CD4-positive, alpha-beta T cell treated with Interleukin-17A for 4 hours (primary cell): ENCODE measurements at regions not wholly inside any gene's neighbourhood (a gene's known extent, or its start where the extent isn't known, plus 50 kb on each side); places are given as distances from the start of the nearest gene placed in this dataset.
"Not testable (repeated sequence)": the region's sequence is repeated elsewhere in the genome, so short reads cannot be mapped to it uniquely, and the experiment has no call there.

ENCODE experiments used
- DNase-seq: peaks from one replicate; pipeline ENCODE4 v3.0.0-alpha.2; 2020; ENCODE audit warnings: mixed read lengths

- no peak for DNase-seq
Measured at GRCh38 chr9:28363151-28363562, 789.9 kb upstream of the C9orf72 start.

GRCh38 chr9:28365020-28365640 is 791.8 kb upstream of the C9orf72 start:
- DNase-seq = no peak

- no peak for DNase-seq
Measured at GRCh38 chr9:28365728-28366127, 792.4 kb upstream of the C9orf72 start.

- DNase-seq = no peak
Measured at GRCh38 chr9:28378231-28378630, 805.0 kb upstream of the C9orf72 start.

GRCh38 chr9:28379082-28379481 is 805.8 kb upstream of the C9orf72 start:
- no peak for DNase-seq

- no peak for DNase-seq
Measured at GRCh38 chr9:28389411-28389810, 816.1 kb upstream of the C9orf72 start.

- no peak for DNase-seq
Measured at GRCh38 chr9:28394774-28395173, 821.5 kb upstream of the C9orf72 start.

- no peak for DNase-seq
Measured at GRCh38 chr9:28396058-28396457, 822.8 kb upstream of the C9orf72 start.

- DNase-seq = no peak
Measured at GRCh38 chr9:28407351-28407750, 834.1 kb upstream of the C9orf72 start.

GRCh38 chr9:28409919-28410318 is 836.6 kb upstream of the C9orf72 start:
- DNase-seq = no peak

GRCh38 chr9:28410411-28410810 is 837.1 kb upstream of the C9orf72 start:
- no peak for DNase-seq

GRCh38 chr9:28413471-28413870 is 840.2 kb upstream of the C9orf72 start:
- no peak for DNase-seq

GRCh38 chr9:28423255-28423654 is 850.0 kb upstream of the C9orf72 start:
- DNase-seq = no peak

- no peak for DNase-seq
Measured at GRCh38 chr9:28435456-28435855, 862.2 kb upstream of the C9orf72 start.

GRCh38 chr9:28439688-28440087 is 866.4 kb upstream of the C9orf72 start:
- no peak for DNase-seq

GRCh38 chr9:28443461-28443860 is 870.2 kb upstream of the C9orf72 start:
- DNase-seq = no peak

- no peak for DNase-seq
Measured at GRCh38 chr9:28444637-28445036, 871.4 kb upstream of the C9orf72 start.

- DNase-seq = no peak
Measured at GRCh38 chr9:28445211-28445610, 871.9 kb upstream of the C9orf72 start.

GRCh38 chr9:28453918-28454317 is 880.6 kb upstream of the C9orf72 start:
- no peak for DNase-seq

- no peak for DNase-seq
Measured at GRCh38 chr9:28456861-28457260, 883.6 kb upstream of the C9orf72 start.

GRCh38 chr9:28464481-28465216 is 891.4 kb upstream of the C9orf72 start:
- DNase-seq = no peak

- no peak for DNase-seq
Measured at GRCh38 chr9:28471261-28471660, 898.0 kb upstream of the C9orf72 start.

- no peak for DNase-seq
Measured at GRCh38 chr9:28487561-28487960, 914.3 kb upstream of the C9orf72 start.

- no peak for DNase-seq
Measured at GRCh38 chr9:28491121-28491520, 917.8 kb upstream of the C9orf72 start.

GRCh38 chr9:28498168-28498567 is 924.9 kb upstream of the C9orf72 start:
- DNase-seq = not testable (repeated sequence)
